GM18498 (cell line): ENCODE measurements at regions not wholly inside any gene's neighbourhood (a gene's known extent, or its start where the extent isn't known, plus 50 kb on each side); places are given as distances from the start of the nearest gene placed in this dataset.

ENCODE experiments used
- ATAC-seq: cut with Tn5 transposase; IDR thresholded peaks from one replicate; pipeline ENCODE4 v1.9.1; 2021; ENCODE audit warnings: mild to moderate bottlenecking, moderate library complexity; ENCODE audit not compliant: unreplicated experiment

GRCh38 chr18:30106356-30106755 lies 936.2 kb downstream of the DSC3 start:
- ATAC-seq: no peak

DNA sequence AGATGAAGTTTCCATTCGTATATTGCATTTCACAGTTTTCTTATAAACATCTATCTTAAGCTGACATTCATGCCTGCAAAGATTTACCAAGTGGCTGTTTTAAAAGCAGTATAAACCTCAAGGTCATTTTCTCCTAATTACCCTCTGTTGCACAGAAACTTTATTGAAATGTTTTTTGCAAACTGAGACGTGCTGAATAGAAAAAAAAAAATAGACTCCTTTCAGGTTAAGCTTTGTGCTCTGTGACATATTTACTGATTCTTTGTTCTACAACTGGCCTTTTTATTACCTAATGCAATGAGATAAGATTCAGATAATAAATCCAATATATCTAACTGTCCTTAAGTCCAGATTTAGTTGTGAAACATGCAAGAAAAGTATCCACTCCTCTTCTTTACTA lies 938.7 kb downstream of the DSC3 start:
- ATAC-seq: no peak

DNA sequence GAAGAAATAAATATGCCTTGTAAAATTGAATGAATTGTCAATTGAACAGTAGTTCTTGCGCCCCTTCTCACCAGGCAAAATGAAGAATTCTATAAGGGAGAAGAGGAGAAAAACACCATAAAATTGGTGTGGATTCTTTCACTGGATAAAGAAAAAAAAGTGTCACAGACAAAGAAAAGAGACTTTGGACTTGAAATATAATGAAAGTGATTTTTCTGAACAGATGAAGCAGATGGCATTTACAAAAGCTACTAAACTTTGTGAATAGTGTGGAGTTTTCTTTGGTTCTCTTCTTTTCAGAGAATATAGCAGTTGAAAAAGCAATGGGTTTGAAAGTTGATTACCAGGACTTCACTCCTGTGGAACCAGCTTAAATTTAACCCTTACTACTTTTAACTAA lies 945.7 kb downstream of the DSC3 start:
- no peak for ATAC-seq

GRCh38 chr18:30094556-30094955 lies 948.0 kb downstream of the DSC3 start:
- ATAC-seq: no peak

- ATAC-seq: no peak
Measured at GRCh38 chr18:30093376-30093775, 949.2 kb downstream of the DSC3 start.

DNA sequence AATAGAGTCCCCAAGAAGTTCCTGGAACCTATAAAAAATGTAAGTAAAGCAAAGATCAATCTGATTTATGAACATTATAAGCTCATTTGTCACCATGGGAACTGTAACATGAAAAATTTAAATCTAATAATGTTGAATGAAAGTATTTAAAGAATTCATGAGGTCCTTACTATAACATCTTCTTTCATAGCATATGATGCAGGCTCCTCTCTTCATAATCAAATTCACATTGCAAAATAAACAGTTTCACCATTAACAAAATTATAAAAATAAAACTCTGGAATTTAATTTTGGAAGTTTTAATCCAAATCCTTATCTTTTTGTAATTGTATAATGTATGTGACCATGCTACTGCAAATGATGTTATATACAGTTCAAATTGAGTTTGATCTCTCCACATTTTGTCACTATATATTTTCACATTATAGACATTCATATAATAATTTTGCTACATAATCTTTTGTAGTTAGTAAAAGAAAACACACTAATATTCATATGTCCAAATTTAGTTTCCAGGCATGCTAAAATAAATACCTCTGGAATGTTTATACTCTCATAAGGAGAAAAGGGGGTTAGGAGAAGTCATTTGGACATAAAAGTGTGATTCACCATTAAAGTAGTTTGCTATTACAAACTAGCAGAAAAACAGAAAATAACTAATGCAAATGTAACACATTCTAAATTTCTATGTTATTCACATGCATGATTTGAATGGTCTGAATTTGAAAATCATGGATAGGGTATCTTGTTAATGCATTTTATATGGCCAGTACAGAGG lies 954.1 kb downstream of the DSC3 start:
- ATAC-seq: no peak

DNA sequence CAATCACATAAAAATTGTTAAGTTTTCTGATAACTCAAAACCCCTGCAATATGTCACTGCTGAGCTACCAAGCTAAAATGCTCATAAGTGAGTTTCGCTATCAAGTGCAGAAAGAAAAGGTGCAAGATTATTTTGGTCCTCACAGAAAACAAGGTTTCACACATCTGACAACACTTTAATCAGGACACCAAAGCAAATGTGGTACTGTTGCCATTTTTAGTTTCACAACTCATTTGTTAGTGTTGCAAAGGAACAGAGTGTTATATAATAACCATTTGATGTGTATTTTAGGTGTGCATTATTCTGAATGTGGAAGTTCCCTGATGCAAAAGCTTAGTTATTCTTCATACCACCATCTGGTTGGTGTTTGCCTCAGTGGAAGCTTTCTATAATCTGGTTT lies 956.2 kb downstream of the DSC3 start:
- ATAC-seq: no peak

- ATAC-seq: no peak
Measured at GRCh38 chr18:30081122-30081521, 961.4 kb downstream of the DSC3 start.

GRCh38 chr18:30072609-30073385 lies 969.7 kb downstream of the DSC3 start:
- no peak for ATAC-seq

GRCh38 chr18:30066288-30066687 lies 976.3 kb downstream of the DSC3 start:
- ATAC-seq: no peak

GRCh38 chr18:30057398-30057797 lies 985.1 kb downstream of the DSC3 start:
- ATAC-seq: no peak

- ATAC-seq: no peak
Measured at GRCh38 chr18:30056528-30056927, 986.0 kb downstream of the DSC3 start.

- no peak for ATAC-seq
Measured at GRCh38 chr18:30044496-30044895, 998.0 kb downstream of the DSC3 start.

GRCh38 chr18:30039201-30039600 lies 1003.3 kb downstream of the DSC3 start:
- ATAC-seq: no peak

DNA sequence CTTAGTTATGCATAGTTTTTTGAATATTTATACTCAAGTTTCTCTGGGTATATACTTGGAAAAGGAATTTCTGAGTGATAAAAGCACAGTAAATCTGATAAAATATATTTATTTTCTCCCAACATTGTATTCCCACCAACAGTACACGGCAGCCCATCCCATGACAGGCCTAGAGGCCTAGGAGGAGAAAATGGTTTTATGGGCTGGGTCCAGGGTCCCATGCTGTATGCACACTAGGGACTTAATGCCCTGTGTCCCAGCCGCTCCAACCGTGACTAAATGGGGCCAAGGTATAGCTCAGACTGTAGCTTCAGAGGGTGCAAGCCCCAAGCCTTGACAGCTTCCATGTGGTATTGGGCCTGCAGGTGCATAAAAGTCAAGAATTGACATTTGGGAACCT lies 1007.7 kb downstream of the DSC3 start:
- ATAC-seq: no peak

DNA sequence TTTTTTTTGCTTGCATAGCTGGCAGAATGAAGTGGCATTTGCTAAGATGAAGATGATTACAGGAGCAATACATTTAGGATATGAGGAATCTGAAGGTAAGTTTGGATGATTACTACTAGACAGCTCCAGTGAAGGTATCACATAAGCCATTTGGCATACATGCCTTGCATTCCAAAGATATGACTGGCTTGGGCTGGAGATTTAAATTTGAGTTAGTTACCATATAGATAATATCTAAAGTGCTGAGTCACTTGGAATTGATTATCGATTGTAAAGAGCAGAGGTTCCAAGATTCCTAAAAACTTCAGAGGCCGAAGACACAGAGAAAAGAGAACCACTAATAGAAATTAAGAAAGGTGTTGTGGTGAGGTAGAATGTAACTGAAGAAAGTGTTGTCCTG lies 1026.4 kb downstream of the DSC3 start:
- ATAC-seq: no peak

GRCh38 chr18:30004965-30005364 lies 1037.6 kb downstream of the DSC3 start:
- ATAC-seq: no peak

DNA sequence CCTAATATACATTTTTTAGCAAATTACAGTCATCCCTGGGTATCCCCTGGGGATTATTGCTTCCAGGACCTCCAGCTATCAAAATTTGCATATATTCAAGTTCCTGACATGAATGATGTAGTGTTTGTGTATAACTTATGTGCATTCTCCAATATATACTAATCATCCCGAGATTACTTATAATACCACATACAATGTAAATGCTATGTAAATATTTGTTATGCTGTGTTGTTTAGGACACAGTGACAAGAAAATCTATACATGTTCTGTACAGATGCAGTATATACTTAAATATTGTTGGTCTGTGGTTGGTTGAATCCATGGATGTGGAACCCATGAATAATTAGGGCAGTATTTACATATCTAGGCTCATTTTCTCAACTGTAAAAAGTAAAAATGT lies 1060.3 kb downstream of the DSC3 start:
- no peak for ATAC-seq

GRCh38 chr18:29979881-29980280 lies 1062.7 kb downstream of the DSC3 start:
- no peak for ATAC-seq

DNA sequence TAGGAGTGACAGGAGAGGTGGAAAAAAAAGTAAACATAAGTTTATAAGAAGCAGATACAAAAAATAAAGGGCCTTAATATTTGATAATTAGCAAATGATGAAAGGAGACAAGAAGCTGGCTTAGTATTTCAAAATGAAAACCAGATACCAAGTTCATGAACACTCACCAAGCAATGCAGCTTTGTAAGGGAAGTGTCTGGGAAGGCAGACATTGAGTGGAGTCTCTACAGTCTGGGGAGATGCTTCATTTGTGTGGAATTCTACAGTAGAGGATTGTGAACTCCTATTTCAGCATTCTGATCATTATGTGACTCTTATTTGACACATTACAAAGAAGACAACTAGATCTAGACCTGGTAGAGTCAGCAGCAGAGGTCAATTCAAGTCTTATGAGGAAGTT lies 1072.7 kb downstream of the DSC3 start:
- ATAC-seq: no peak

DNA sequence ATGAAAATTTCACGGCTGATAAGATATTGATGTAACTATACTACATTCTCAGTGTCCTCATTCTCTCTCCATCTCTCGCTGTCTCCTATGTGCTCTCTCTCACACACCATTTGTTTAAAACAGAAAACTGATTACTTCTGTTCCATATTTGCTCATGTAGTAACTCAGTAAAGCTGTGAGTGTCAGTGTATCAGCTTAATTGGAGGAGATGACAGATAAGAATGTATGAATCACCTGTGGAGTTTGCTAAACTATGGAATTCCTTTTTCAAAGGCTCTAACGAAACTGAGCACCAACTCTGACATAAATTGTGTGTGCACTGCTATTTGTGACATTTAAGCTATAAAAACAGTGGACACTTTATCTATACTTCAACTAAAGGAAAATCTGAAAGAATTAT lies 1080.0 kb downstream of the DSC3 start:
- no peak for ATAC-seq

GRCh38 chr18:29960539-29960938 lies 1082.0 kb downstream of the DSC3 start:
- ATAC-seq: no peak
